A673 (cell line): ENCODE measurements at regions not wholly inside any gene's neighbourhood (a gene's known extent, or its start where the extent isn't known, plus 50 kb on each side); places are given as distances from the start of the nearest gene placed in this dataset.

Source experiments
- BruUV-seq: library from RNA; stranded (reverse); fragments of 400-500 nt; replicated peaks from 2 replicates; lab custom pipeline; 2021; lab: Mats Ljungman, UMichigan
- CTCF ChIA-PET: fragments of 300-600 bp; sonication (Branson Sonifier 250); formaldehyde crosslinking; loops from one replicate; lab custom pipeline; 2022; ENCODE audit warnings: antibody characterized with exemption; lab: Charles Lee
- POLR2A ChIA-PET: fragments of 300-600 bp; sonication (Branson Sonifier 250); formaldehyde crosslinking; loops from one replicate; lab custom pipeline; 2022; ENCODE audit warnings: antibody characterized with exemption; ENCODE audit not compliant: low non-redundant PET; lab: Charles Lee
- DNase-seq: peaks from one replicate; pipeline ENCODE4 v3.0.0-alpha.2; 2015; ENCODE audit warnings: low spot score
- H3K27ac ChIP-seq: fragments of 200-600 bp; sonication (generic); 2 replicates; pipeline ENCODE4 v1.5.1; 2016; ENCODE audit warnings: mixed run types, low read depth, mild to moderate bottlenecking, mixed read lengths, antibody characterized with exemption, low read length; ENCODE audit not compliant: poor library complexity, severe bottlenecking
- H3K27me3 ChIP-seq: fragments of 200-600 bp; sonication (generic); replicated peaks from 2 replicates; pipeline ENCODE4 v1.6.1; 2017; ENCODE audit warnings: mixed run types, low read depth, mild to moderate bottlenecking, mixed read lengths, antibody characterized with exemption, low read length; ENCODE audit not compliant: insufficient read depth, poor library complexity
- H3K36me3 ChIP-seq: fragments of 200-600 bp; sonication (generic); 2 replicates; pipeline ENCODE4 v1.6.1; 2016; ENCODE audit warnings: mixed run types, mild to moderate bottlenecking, mixed read lengths, antibody characterized with exemption, low read length; ENCODE audit not compliant: insufficient read depth, poor library complexity, severe bottlenecking
- H3K4me1 ChIP-seq: fragments of 200-600 bp; sonication (generic); 2 replicates; pipeline ENCODE4 v1.6.1; 2017; ENCODE audit warnings: mixed run types, mild to moderate bottlenecking, mixed read lengths, antibody characterized with exemption, low read length; ENCODE audit not compliant: insufficient read depth, poor library complexity, severe bottlenecking
- H3K4me3 ChIP-seq: fragments of 200-600 bp; sonication (generic); 2 replicates; pipeline ENCODE4 v1.5.1; 2016; ENCODE audit warnings: low read depth, mixed run types, mild to moderate bottlenecking, mixed read lengths, low read length; ENCODE audit not compliant: poor library complexity, severe bottlenecking
- H3K9me3 ChIP-seq: fragments of 200-600 bp; sonication (generic); 2 replicates; pipeline ENCODE4 v1.6.1; 2016; ENCODE audit warnings: mixed run types, low read depth, mild to moderate bottlenecking, mixed read lengths, antibody characterized with exemption, low read length; ENCODE audit not compliant: poor library complexity, severe bottlenecking
- EZH2 ChIP-seq: fragments of 200-600 bp; sonication (generic); IDR thresholded peaks from 2 replicates; pipeline ENCODE4 v1.6.1; 2017; ENCODE audit warnings: borderline replicate concordance, low read depth, mild to moderate bottlenecking, mixed read lengths, antibody characterized with exemption, low read length; ENCODE audit not compliant: poor library complexity, severe bottlenecking
- intact Hi-C: fragments of 100-400 bp; cut with micrococcal nuclease; formaldehyde crosslinking; loops from one replicate; pipeline ENCODE4 v1.10.0; 2022; ENCODE audit not compliant: unreplicated experiment
- TF ChIP-seq, protein P1 (sequence below): fragments of 300-800, 200-600 bp; sonication (generic); conservative IDR thresholded peaks from 2 replicates; pipeline ENCODE4 v1.5.1; 2017; ENCODE audit warnings: low read depth, mild to moderate bottlenecking, antibody characterized with exemption, low read length, moderate library complexity, mixed read lengths

DNA sequence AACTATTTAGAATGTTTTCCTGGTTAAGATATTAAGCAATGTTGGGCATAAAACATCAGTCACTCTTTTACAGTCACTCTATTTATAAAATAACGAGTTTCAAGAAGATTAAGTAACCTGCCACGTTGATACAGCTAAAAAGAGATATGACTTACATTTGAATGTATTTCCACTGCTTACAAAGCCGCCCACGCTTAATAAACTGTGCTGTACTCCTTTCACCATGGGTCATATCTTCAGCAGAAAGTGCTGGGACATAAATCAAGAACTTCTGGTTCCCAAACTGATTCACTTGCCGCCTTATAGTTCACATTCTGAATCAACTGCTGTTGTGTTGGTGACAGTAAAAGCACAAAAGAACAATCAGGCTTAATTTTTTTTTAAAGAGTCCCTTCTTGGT is 666.7 kb downstream of the NCAM2 start:
- DNase-seq, result no peak
- H3K36me3 ChIP-seq, result no peaks in the 10 kb centered on the region
- no peak overlapping the region for H3K4me3 ChIP-seq
- POLR2A ChIA-PET, result interaction anchor here (0.6 kb wide), 1 partner anchor 39 kb away, joined by 3 read pairs; no protein-coding TSS in a partner anchor
- no peaks in the 10 kb centered on the region for H3K27me3 ChIP-seq
- intact Hi-C loops, result no loop called here
- no peak for TF ChIP-seq EZH2
- TF ChIP-seq, protein P1, sequence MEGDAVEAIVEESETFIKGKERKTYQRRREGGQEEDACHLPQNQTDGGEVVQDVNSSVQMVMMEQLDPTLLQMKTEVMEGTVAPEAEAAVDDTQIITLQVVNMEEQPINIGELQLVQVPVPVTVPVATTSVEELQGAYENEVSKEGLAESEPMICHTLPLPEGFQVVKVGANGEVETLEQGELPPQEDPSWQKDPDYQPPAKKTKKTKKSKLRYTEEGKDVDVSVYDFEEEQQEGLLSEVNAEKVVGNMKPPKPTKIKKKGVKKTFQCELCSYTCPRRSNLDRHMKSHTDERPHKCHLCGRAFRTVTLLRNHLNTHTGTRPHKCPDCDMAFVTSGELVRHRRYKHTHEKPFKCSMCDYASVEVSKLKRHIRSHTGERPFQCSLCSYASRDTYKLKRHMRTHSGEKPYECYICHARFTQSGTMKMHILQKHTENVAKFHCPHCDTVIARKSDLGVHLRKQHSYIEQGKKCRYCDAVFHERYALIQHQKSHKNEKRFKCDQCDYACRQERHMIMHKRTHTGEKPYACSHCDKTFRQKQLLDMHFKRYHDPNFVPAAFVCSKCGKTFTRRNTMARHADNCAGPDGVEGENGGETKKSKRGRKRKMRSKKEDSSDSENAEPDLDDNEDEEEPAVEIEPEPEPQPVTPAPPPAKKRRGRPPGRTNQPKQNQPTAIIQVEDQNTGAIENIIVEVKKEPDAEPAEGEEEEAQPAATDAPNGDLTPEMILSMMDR, result no peak
- CTCF ChIA-PET, result no interaction called here
- BruUV-seq, result no TSS peak
- H3K4me1 ChIP-seq, result no peaks in the 10 kb centered on the region
- no peak overlapping the region for H3K27ac ChIP-seq
- no peaks in the 10 kb centered on the region for H3K9me3 ChIP-seq

DNA sequence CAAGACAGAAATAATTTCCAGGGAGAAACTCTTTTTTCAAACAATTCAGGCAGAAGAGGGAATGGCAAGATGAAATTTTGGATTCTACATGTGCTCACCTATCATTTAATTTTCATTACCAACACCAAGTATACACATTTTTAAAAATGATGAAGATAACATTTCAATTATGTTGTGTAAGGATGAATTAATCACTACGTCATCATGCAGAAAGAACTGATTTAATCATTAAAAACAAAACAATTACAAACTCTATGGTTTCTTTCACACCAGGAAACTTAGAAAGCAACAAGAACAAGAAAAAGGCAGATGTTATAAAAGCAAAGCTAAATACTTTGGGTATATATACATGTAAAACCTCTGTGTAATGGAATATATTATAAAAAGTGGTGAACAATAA is 668.5 kb downstream of the NCAM2 start:
- H3K36me3 ChIP-seq, result no peaks in the 10 kb centered on the region
- no peak for DNase-seq
- H3K27me3 ChIP-seq, result no peaks in the 10 kb centered on the region
- TF ChIP-seq, protein P1, result no peak
- TF ChIP-seq EZH2, result no peak
- intact Hi-C loops, result no loop called here
- no peak overlapping the region for H3K4me3 ChIP-seq
- no TSS peak for BruUV-seq
- H3K4me1 ChIP-seq, result no peaks in the 10 kb centered on the region
- H3K9me3 ChIP-seq, result no peaks in the 10 kb centered on the region
- POLR2A ChIA-PET, result interaction anchor here (0.6 kb wide), 1 partner anchor 10 kb away, joined by 4 read pairs; no protein-coding TSS in a partner anchor
- H3K27ac ChIP-seq, result no peak overlapping the region
- CTCF ChIA-PET, result no interaction called here

DNA sequence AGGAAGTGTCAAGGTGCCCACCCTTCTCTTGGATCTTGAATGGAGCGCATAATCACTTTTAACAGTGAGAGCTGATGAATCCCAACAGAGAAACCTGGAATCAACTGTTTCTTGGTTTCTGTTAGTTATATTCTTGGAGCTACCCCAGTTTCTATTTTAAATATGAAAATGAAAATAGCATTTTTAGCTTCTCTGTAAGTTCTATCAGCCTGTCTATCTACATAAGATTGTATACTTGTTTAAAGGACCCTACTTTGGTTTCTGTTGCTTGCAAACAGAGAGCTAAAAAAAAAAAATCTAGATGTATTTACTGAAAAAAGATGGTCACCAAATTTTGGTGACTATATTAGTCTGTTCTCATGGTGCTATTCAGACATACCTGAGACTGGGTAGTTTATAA is 670.0 kb downstream of the NCAM2 start:
- TF ChIP-seq, protein P1, result no peak
- no peak for TF ChIP-seq EZH2
- Histone ChIP-seq H3K9me3 (no peaks in the 10 kb centered on the region), H3K36me3 (no peaks in the 10 kb centered on the region), H3K4me3 (no peak overlapping the region), H3K4me1 (no peaks in the 10 kb centered on the region), H3K27me3 (no peaks in the 10 kb centered on the region), H3K27ac (no peak overlapping the region)
- CTCF ChIA-PET, result no interaction called here
- BruUV-seq, result no TSS peak
- intact Hi-C loops, result no loop called here
- POLR2A ChIA-PET, result no interaction called here
- DNase-seq, result no peak
